Gastrocnemius medialis (tissue), 4 donors: ENCODE measurements at regions not wholly inside any gene's neighbourhood (a gene's known extent, or its start where the extent isn't known, plus 50 kb on each side); places are given as distances from the start of the nearest gene placed in this dataset.

Experiments used
- POLR2A ChIP-seq, 2 donors: fragments of 450-650 bp; IDR thresholded peaks; one replicate each; pipeline ENCODE4 v1.6.1; 2017; ENCODE audit warnings: antibody characterized with exemption in 2 of 2, mild to moderate bottlenecking in 2 of 2, moderate library complexity in 2 of 2
- TF ChIP-seq, protein P1 (sequence below), 5 experiments: fragments of 450-650 bp in 3 of 5; fragments of 200-600 bp in 2 of 5; sonication (generic) in 2 of 5; IDR thresholded peaks in 4 of 5; conservative IDR thresholded peaks in 1 of 5; 1 replicate in 4 of 5; 2 replicates in 1 of 5; pipeline ENCODE4 v1.5.1; 2016 to 2019; ENCODE audit warnings: antibody characterized with exemption in 5 of 5, mild to moderate bottlenecking in 3 of 5, moderate library complexity in 3 of 5

DNA sequence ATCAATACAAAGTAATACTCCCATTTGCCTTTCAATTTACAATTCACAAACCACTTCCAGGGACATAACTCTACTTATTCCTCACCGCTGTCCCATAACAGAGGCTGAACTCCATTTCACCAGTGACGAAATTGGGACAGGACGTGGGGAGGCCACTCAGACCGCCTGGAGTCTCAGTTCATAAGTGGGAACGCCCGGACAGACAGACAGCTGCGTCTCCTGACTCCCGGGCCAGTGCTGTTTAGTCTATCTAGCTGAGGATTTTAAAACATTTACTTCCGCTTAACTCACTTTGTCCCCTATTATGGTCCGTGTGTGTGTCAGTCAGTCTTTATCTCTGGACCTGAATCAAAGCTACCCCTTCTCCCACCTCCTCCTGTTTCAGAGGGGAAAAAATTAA is 67.4 kb upstream of the ZNF438 start:
- TF ChIP-seq, protein P1, sequence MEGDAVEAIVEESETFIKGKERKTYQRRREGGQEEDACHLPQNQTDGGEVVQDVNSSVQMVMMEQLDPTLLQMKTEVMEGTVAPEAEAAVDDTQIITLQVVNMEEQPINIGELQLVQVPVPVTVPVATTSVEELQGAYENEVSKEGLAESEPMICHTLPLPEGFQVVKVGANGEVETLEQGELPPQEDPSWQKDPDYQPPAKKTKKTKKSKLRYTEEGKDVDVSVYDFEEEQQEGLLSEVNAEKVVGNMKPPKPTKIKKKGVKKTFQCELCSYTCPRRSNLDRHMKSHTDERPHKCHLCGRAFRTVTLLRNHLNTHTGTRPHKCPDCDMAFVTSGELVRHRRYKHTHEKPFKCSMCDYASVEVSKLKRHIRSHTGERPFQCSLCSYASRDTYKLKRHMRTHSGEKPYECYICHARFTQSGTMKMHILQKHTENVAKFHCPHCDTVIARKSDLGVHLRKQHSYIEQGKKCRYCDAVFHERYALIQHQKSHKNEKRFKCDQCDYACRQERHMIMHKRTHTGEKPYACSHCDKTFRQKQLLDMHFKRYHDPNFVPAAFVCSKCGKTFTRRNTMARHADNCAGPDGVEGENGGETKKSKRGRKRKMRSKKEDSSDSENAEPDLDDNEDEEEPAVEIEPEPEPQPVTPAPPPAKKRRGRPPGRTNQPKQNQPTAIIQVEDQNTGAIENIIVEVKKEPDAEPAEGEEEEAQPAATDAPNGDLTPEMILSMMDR (IDR thresholded peaks at IDR 0.05 in 4 of 5, conservative IDR thresholded peaks at IDR 0.05 in 1 of 5) = no peak
- no peak for TF ChIP-seq POLR2A (IDR thresholded peaks at IDR 0.05)
